Heart right ventricle (tissue), 16 donors: ENCODE measurements at regions not wholly inside any gene's neighbourhood (a gene's known extent, or its start where the extent isn't known, plus 50 kb on each side); places are given as distances from the start of the nearest gene placed in this dataset.
"Not testable (repeated sequence)": the region's sequence is repeated elsewhere in the genome, so short reads cannot be mapped to it uniquely, and the experiment has no call there.

Experiments
- ATAC-seq, 8 donors: fragments of 200-7000 bp; cut with Tn5 transposase; one replicate each; pipeline ENCODE4 v1.9.1; 2020; ENCODE audit warnings: mild to moderate bottlenecking in 8 of 8, moderate library complexity in 8 of 8, moderate number of reproducible peaks in 1 of 8
- DNase-seq, 2 donors: peaks; one replicate each; pipeline ENCODE4 v3.0.0-alpha.2; 2020
- H3K27ac ChIP-seq, 10 donors: fragments of 200-600 bp; sonication (generic) in 2 of 10; one replicate each; pipeline versions ENCODE4 v1.5.0 to v1.8.0; 2020 to 2022; ENCODE audit warnings: mild to moderate bottlenecking in 3 of 10
- H3K27me3 ChIP-seq, 7 donors: fragments of 200-600 bp; one replicate each; pipeline ENCODE4 v1.8.0; 2021 to 2022; ENCODE audit warnings: mild to moderate bottlenecking in 2 of 7
- H3K36me3 ChIP-seq, 9 donors: fragments of 200-600 bp; sonication (generic) in 1 of 9; one replicate each; pipeline versions ENCODE4 v1.5.0 to v1.8.0; 2020 to 2022; ENCODE audit warnings: mild to moderate bottlenecking in 2 of 9
- H3K4me1 ChIP-seq, 9 donors: fragments of 200-600 bp; sonication (generic) in 1 of 9; one replicate each; pipeline versions ENCODE4 v1.5.0 to v1.8.0; 2020 to 2022; ENCODE audit warnings: mild to moderate bottlenecking in 4 of 9
- H3K4me3 ChIP-seq, 10 donors: fragments of 200-600 bp; sonication (generic) in 2 of 10; one replicate each; pipeline versions ENCODE4 v1.5.0 to v1.8.0; 2020 to 2022; ENCODE audit warnings: mild to moderate bottlenecking in 7 of 10, moderate library complexity in 2 of 10
- H3K9me3 ChIP-seq, 11 donors: fragments of 200-600 bp in 10 of 11; sonication (generic) in 2 of 11; one replicate each; pipeline versions ENCODE4 v1.5.0 to v1.8.0; 2013 to 2022; ENCODE audit warnings: mild to moderate bottlenecking in 2 of 11, control low read depth in 1 of 11, moderate library complexity in 1 of 11
- WGBS, 2 donors: extraction: QIAGEN DNeasy Blood & Tissue Kit; methylation state at CpG; one replicate each; pipeline ENCODE4 v1.1.7; 2013; ENCODE audit warnings: inconsistent platforms in 1 of 2; 5-methylcytosine and 5-hydroxymethylcytosine counted together
- intact Hi-C, 10 donors: fragments of 100-400 bp; cut with DNase I; formaldehyde crosslinking; loops; one replicate each; pipeline versions ENCODE4 v1.11.1 to v1.14.2; 2022
- TF ChIP-seq, protein P1 (sequence below), 9 donors: fragments of 200-600 bp; sonication (generic) in 2 of 9; IDR thresholded peaks; one replicate each; pipeline versions ENCODE4 v1.5.0 to v1.8.0; 2021 to 2022; ENCODE audit warnings: antibody characterized with exemption in 9 of 9, mild to moderate bottlenecking in 5 of 9, moderate library complexity in 1 of 9
- donor health status: Arrhythmogenic right ventricular cardiomyopathy.
- donor health status: ischemic (EF 13 %, LVEDD 7.1; RV severe dilation, severe dysfunction).
- donor health status: healthy with polysubstance abuse.
- donor health status: DM: no; HTN: yes; CAD: no.
- donor health status: DM: no; HTN: no; CAD: no.
- donor health status: ischemic (EF 25% LVEDD 6.9; RV normal size, moderate dysfunction).
- donor health status: ischemic (EF 25% LVEDD 5.7; RV mildly dilated, moderate dysfunction).
- donor health status: healthy.
- donor health status: DM: yes; HTN: yes; CAD: no.
- donor health status: Ischemic cardiomyopathy.
- donor health status: ischemic (EF 35%, LVEDD 5.7; RV mildly dilated, moderate dysfunction).
- donor health status: nonischemic (EF 11% LVEDD 7.7; RV severe dilation, severe dysfunction).
- donor health status: DM: yes; HTN: yes; CAD: no.
- donor health status: PGD.
- donor health status: ischemic (EF 29% LVEDD 5.4; RV normal size, mild dysfunction).
- donor health status: nonischemic (EF 23%, LVEDD 6.1; RV moderate dilation, normal function).

- Histone ChIP-seq H3K36me3 (no peaks in the 10 kb centered on the region), H3K4me1 (no peaks in the 10 kb centered on the region), H3K27me3 (no peaks in the 10 kb centered on the region), H3K27ac (no peak overlapping the region), H3K9me3 (peaks cover 0 to 16% (median 0%) of the 10 kb centered on the region in 11 donors), H3K4me3 (no peak overlapping the region)
- WGBS, 2 donors = 72 to 75% methylated on average over 5 of the region's 5 CpGs
- TF ChIP-seq, protein P1, sequence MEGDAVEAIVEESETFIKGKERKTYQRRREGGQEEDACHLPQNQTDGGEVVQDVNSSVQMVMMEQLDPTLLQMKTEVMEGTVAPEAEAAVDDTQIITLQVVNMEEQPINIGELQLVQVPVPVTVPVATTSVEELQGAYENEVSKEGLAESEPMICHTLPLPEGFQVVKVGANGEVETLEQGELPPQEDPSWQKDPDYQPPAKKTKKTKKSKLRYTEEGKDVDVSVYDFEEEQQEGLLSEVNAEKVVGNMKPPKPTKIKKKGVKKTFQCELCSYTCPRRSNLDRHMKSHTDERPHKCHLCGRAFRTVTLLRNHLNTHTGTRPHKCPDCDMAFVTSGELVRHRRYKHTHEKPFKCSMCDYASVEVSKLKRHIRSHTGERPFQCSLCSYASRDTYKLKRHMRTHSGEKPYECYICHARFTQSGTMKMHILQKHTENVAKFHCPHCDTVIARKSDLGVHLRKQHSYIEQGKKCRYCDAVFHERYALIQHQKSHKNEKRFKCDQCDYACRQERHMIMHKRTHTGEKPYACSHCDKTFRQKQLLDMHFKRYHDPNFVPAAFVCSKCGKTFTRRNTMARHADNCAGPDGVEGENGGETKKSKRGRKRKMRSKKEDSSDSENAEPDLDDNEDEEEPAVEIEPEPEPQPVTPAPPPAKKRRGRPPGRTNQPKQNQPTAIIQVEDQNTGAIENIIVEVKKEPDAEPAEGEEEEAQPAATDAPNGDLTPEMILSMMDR (IDR thresholded peaks at IDR 0.05) = no peak
- ATAC-seq (no peak), DNase-seq (no peak)
- intact Hi-C loops = no loop called here
Observed at GRCh38 chr5:118326481-118327045, 661.8 kb downstream of the DTWD2 start.

DNA sequence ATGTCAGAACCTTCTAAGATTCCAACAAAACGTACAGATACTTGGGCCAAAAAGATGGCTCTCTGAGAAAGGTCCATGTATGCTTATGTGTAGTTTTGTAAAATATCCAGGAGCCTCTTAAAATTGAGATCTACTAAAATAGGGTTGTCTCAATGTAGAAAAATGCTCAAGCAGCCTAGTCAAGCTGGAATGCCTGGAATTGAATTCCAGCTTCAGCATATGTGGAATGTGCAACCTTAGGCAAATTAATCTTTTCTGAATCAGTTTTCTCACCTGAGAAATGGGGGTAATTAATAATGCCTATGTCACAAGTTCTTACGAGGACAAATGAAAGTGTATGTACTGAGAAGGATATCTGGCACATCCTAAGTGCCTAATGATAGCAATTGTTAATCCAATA is 662.4 kb downstream of the DTWD2 start:
- TF ChIP-seq, protein P1 (IDR thresholded peaks at IDR 0.05) = no peak
- H3K27me3 ChIP-seq = no peaks in the 10 kb centered on the region
- ATAC-seq (no peak), DNase-seq (no peak)
- intact Hi-C loops = no loop called here
- H3K4me3 ChIP-seq = no peak overlapping the region
- no peaks in the 10 kb centered on the region for H3K4me1 ChIP-seq
- no peaks in the 10 kb centered on the region for H3K36me3 ChIP-seq
- 54 to 58% methylated on average over 2 of the region's 2 CpGs for WGBS, 2 donors
- H3K27ac ChIP-seq = no peak overlapping the region
- peaks cover 0 to 16% (median 0%) of the 10 kb centered on the region in 11 donors for H3K9me3 ChIP-seq

DNA sequence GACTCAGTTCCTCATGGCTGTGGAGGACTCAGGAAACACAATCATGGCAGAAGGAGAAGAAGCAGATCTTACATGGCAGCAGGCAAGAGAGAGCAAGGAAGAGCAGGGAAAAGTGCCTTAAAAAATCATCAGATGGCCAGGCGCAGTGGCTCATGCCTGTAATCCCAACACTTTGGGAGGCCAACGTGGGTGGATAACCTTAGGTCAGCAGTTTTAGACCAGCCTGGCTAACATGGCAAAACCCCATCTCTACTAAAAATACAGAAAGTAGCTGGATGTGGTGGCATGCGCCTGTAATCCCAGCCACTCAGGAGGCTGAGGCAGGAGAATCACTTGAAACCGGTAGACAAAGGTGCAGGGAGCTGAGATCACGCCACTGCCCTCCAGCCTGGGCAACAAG is 664.6 kb downstream of the DTWD2 start:
- H3K27me3 ChIP-seq, intact Hi-C loops, H3K4me1 ChIP-seq, DNase-seq, H3K4me3 ChIP-seq, H3K36me3 ChIP-seq, ATAC-seq, H3K27ac ChIP-seq: not testable (repeated sequence)
- peaks cover 0 to 16% (median 0%) of the 10 kb centered on the region in 11 donors for H3K9me3 ChIP-seq
- WGBS, 2 donors = 87 to 95% methylated on average over 5 of the region's 5 CpGs

GRCh38 chr5:118321081-118321480 is 667.3 kb downstream of the DTWD2 start:
- DNase-seq (no peak), ATAC-seq (no peak)
- 87 to 88% methylated on average over 2 of the region's 2 CpGs for WGBS, 2 donors
- TF ChIP-seq, protein P1 (IDR thresholded peaks at IDR 0.05) = no peak
- H3K36me3 ChIP-seq = no peaks in the 10 kb centered on the region
- intact Hi-C loops = no loop called here
- no peak overlapping the region for H3K4me3 ChIP-seq
- H3K9me3 ChIP-seq = peaks cover 0 to 16% (median 0%) of the 10 kb centered on the region in 11 donors
- no peak overlapping the region for H3K27ac ChIP-seq
- H3K4me1 ChIP-seq = no peaks in the 10 kb centered on the region
- H3K27me3 ChIP-seq = no peaks in the 10 kb centered on the region

GRCh38 chr5:118320121-118320520 is 668.2 kb downstream of the DTWD2 start:
- Histone ChIP-seq H3K4me3 (no peak overlapping the region), H3K4me1 (peaks cover 0 to 1% (median 0%) of the 10 kb centered on the region in 9 donors), H3K9me3 (peaks cover 0 to 16% (median 0%) of the 10 kb centered on the region in 11 donors), H3K36me3 (no peaks in the 10 kb centered on the region), H3K27me3 (no peaks in the 10 kb centered on the region), H3K27ac (no peak overlapping the region)
- WGBS, 2 donors = 93% methylated on average over 4 of the region's 4 CpGs
- TF ChIP-seq, protein P1 (IDR thresholded peaks at IDR 0.05) = no peak
- DNase-seq (no peak), ATAC-seq (no peak)
- intact Hi-C loops = no loop called here
